GM13976 (cell line): ENCODE measurements at regions not wholly inside any gene's neighbourhood (a gene's known extent, or its start where the extent isn't known, plus 50 kb on each side); places are given as distances from the start of the nearest gene placed in this dataset.

Experiments
- DNase-seq: peaks from one replicate; pipeline ENCODE4 v3.0.0; 2012; ENCODE audit warnings: low spot score
- in situ Hi-C: fragments of 300-500 bp; cut with MboI; formaldehyde crosslinking; loops from one replicate; pipeline ENCODE4 v1.12.0; 2022; ENCODE audit warnings: low sequenced_read_pairs, mixed read lengths, inconsistent platforms; ENCODE audit not compliant: unreplicated experiment
- TF ChIP-seq, protein P1 (sequence below): IDR thresholded peaks from 2 replicates; pipeline ENCODE4 v1.5.1; 2012; ENCODE audit warnings: borderline replicate concordance, mild to moderate bottlenecking; ENCODE audit not compliant: insufficient read depth; ENCODE audit errors: extremely low read depth, missing control alignments, control extremely low read depth

DNA sequence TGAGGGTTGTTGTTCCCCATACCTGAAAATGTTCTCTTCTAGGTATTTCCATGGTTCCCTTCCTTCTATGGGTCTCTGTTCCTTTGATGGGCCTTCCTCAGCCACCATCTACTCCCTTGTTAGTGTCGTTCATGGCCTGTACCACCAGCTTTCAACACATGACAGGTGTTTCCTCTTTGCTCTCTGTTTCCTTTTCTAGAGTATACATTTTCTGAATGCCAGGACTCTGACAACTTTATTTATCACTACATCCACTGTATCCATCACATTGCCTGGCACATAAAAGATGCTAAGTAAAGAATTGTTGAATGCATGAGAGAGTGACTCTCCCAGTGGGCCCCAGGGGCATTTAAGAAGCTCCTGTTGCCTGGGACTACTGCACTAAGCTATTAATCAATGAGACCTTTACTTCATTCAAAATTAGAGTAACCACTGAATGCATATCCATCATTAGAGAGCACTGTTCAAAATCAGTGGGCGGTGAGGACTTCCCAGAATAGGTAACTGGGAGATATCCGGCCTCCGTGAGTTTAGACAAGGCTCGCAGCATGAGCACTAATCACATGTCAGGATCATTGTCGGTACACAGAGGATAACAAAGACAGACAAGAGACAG lies 255.0 kb downstream of the CBLN1 start:
- TF ChIP-seq, protein P1, sequence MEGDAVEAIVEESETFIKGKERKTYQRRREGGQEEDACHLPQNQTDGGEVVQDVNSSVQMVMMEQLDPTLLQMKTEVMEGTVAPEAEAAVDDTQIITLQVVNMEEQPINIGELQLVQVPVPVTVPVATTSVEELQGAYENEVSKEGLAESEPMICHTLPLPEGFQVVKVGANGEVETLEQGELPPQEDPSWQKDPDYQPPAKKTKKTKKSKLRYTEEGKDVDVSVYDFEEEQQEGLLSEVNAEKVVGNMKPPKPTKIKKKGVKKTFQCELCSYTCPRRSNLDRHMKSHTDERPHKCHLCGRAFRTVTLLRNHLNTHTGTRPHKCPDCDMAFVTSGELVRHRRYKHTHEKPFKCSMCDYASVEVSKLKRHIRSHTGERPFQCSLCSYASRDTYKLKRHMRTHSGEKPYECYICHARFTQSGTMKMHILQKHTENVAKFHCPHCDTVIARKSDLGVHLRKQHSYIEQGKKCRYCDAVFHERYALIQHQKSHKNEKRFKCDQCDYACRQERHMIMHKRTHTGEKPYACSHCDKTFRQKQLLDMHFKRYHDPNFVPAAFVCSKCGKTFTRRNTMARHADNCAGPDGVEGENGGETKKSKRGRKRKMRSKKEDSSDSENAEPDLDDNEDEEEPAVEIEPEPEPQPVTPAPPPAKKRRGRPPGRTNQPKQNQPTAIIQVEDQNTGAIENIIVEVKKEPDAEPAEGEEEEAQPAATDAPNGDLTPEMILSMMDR = no peak
- DNase-seq = no peak
- in situ Hi-C loops = no loop called here

DNA sequence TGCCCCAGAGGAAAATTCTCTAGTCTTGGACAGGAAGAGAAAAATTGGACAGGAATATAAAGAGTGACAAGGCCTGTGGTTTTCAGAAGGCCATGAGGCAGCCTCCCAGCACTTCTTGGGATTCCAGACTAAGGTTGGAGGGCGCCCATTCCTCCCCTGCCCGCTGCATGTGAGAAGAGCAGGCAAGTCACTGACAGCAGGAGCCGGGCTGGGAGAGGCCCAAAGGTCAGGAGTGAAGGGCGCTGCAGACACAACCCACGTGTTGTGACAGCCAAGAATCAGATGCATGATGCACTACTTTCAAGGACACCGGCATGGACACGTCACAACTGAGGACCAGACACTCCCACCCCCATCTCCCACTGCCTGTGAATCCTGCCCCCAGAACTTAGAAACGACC lies 256.7 kb downstream of the CBLN1 start:
- DNase-seq = no peak
- TF ChIP-seq, protein P1 = no peak
- in situ Hi-C loops = no loop called here

DNA sequence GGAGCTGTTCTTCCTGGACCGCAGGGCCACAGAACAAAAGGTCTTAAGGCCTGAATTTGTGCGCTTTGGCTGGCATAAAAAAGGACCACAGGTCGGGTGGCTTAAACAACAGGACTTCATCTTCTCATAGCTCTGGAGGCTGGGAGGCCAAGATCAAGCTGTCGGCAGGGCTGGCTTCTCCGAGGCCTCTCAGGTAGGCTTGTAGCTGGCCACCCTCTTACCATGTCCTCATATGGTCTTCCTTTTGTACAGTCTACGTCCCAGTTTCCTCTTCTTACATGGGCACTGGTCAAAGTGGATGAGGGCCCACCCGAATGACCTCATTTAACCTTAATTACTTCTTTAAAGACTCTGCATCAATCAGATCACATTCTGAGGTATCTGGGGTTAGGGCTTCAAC lies 257.6 kb downstream of the CBLN1 start:
- in situ Hi-C loops = no loop called here
- TF ChIP-seq, protein P1 = no peak
- no peak for DNase-seq

DNA sequence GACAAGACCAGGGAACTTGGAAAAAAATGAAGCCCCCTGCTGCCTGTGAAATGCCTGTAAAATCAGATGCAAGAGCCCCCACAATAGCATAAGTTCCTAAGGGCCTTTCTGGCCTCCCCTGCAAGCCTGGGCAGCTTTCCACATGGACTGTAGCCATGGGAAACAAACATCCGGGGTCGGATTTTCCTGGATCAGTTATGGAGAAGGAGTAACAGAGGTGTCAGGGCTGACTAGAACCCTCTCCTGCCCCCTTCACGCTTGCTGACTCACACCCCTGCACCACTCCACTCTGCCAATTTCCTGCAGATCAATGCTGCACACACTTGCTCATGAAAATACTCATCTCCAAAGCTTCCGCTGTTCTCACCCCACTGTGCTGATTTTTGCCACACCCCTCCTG lies 258.6 kb downstream of the CBLN1 start:
- TF ChIP-seq, protein P1 = no peak
- DNase-seq = no peak
- in situ Hi-C loops = no loop called here

DNA sequence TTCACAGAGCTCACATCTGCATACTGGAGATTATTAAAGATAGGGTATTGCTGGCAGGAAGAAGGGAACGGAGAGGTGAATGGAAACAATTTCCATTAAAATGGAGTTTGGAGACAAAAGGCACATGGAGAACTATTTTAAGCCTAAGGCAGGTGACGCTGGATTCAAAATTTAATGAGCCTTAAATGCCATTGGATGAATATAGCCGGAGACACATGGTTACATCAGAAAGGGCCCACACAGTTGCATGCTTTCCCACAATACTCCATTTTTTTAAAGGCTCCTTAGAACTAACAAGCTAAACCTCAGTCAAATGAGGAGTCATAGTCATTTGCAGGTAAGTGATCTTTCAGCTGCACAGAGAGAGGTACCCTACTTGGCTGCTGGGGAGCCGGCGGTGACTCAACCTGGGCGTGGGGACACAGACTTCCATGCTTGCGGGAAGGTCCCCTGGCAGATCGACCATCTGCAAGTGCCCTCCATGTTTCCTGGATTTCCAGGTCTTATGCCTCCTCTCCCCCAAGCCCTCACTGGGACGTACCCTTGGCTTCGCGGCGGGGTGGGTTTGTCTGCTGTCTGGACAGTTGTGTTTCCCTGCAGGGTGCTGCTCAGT lies 259.2 kb downstream of the CBLN1 start:
- DNase-seq = no peak
- in situ Hi-C loops = no loop called here
- TF ChIP-seq, protein P1 = no peak

DNA sequence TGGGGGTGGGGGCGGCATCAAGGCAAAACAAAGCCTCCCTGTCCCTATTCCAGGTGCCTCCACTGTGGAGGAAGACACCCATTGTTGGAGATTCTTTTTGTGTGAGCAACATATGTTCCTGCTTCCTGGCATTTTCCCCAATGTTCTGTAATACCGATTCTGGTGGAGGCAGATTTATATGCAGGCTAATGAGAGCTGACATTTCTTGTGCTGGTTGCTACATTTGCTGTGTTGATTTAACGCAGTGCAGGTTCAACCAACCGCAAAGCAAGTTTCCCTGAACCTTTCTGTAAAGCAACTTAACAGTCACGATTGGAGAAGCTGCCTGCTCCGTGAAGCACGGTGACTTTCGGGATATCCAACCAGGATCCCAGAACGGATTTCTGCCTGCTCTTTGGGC lies 260.5 kb downstream of the CBLN1 start:
- in situ Hi-C loops = no loop called here
- DNase-seq = no peak
- TF ChIP-seq, protein P1 = no peak

DNA sequence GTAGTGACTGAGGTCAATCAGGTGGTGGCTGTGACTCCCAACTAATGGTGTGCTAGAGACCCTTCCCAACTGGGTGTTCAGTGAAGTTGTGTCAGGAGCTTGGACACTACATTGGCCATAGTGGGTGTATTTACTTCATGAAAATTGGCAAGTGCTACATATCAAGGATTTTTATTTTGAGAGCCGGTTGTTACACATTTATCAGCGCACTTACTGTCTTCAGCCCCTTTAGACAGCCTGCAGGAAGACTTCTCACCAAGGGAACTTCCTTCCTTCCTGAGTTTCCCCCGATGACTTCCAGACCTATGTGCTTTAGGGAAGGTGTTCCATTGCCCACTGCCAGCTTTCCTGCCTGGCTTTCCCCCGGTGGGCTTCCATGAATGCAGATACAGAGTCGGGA lies 261.2 kb downstream of the CBLN1 start:
- in situ Hi-C loops = no loop called here
- no peak for DNase-seq
- TF ChIP-seq, protein P1 = no peak
